Stomach (tissue), 8 donors: ENCODE measurements at regions not wholly inside any gene's neighbourhood (a gene's known extent, or its start where the extent isn't known, plus 50 kb on each side); places are given as distances from the start of the nearest gene placed in this dataset.

Source experiments
- DNase-seq, 2 donors: peaks; one replicate each; pipeline versions ENCODE4 v3.0.0 to v3.0.0-alpha.2; 2013 to 2019
- H3K27ac ChIP-seq, 5 donors: fragments of 200-600 bp in 4 of 5; sonication (generic) in 4 of 5; one replicate each; pipeline ENCODE4 v1.5.1; 2013 to 2019; ENCODE audit warnings: mild to moderate bottlenecking in 1 of 5, moderate library complexity in 1 of 5
- H3K27me3 ChIP-seq, 3 donors: fragments of 200-600 bp; sonication (generic); one replicate each; pipeline ENCODE4 v1.5.1; 2017 to 2019; ENCODE audit warnings: mixed run types in 1 of 3
- H3K36me3 ChIP-seq, 4 donors: fragments of 200-600 bp; sonication (generic); 1 replicate in 3 of 4; 2 replicates in 1 of 4; pipeline ENCODE4 v1.5.1; 2016 to 2019
- H3K4me1 ChIP-seq, 4 donors: fragments of 200-600 bp; sonication (generic); one replicate each; pipeline ENCODE4 v1.5.1; 2016 to 2019
- H3K4me3 ChIP-seq, 4 donors: fragments of 200-600 bp; sonication (generic) in 3 of 4; one replicate each; pipeline ENCODE4 v1.5.1; 2016 to 2019; ENCODE audit warnings: mild to moderate bottlenecking in 1 of 4
- H3K9me3 ChIP-seq, 4 donors: fragments of 200-600 bp; sonication (generic); one replicate each; pipeline ENCODE4 v1.5.1; 2016 to 2019
- CTCF ChIP-seq, 7 experiments: fragments of 450-650 bp in 4 of 7; fragments of 200-600 bp in 3 of 7; sonication (generic) in 3 of 7; IDR thresholded peaks; one replicate each; pipeline ENCODE4 v1.5.1; 2016 to 2019; ENCODE audit warnings: antibody characterized with exemption in 7 of 7, control low read depth in 2 of 7, mild to moderate bottlenecking in 1 of 7
- EP300 ChIP-seq: sonication (generic); formaldehyde crosslinking; IDR thresholded peaks from one replicate; pipeline ENCODE4 v1.6.1; 2017; ENCODE audit warnings: antibody characterized with exemption
- POLR2A ChIP-seq, 4 donors: fragments of 450-650 bp; IDR thresholded peaks; one replicate each; pipeline ENCODE4 v1.6.1; 2016; ENCODE audit warnings: antibody characterized with exemption in 4 of 4, control low read depth in 2 of 4, mild to moderate bottlenecking in 1 of 4, moderate library complexity in 1 of 4
- POLR2AphosphoS5 ChIP-seq, 3 donors: sonication (generic); formaldehyde crosslinking; IDR thresholded peaks; one replicate each; pipeline ENCODE4 v1.6.1; 2016; ENCODE audit warnings: antibody characterized with exemption in 3 of 3
- WGBS, 5 donors: extraction: QIAGEN DNeasy Blood & Tissue Kit in 3 of 5; methylation state at CpG; one replicate each; pipeline versions ENCODE4 v1.1.5 to v1.1.7; 2013 to 2018; 5-methylcytosine and 5-hydroxymethylcytosine counted together
- intact Hi-C: fragments of 100-400 bp; cut with DNase I; formaldehyde crosslinking; loops from one replicate; pipeline ENCODE4 v1.15.1; 2023; ENCODE audit warnings: low total_unique reads
- donor health status: healthy with polysubstance abuse.
- donor health status: Bipolar disorder and iron deficiency.
- donor health status: healthy.

GRCh38 chr1:96414598-96414997, 307.0 kb upstream of the PTBP2 start:
- Histone ChIP-seq H3K9me3 (no peaks in the 10 kb centered on the region), H3K36me3 (no peaks in the 10 kb centered on the region), H3K4me3 (no peak overlapping the region), H3K27ac (no peak overlapping the region), H3K4me1 (peaks cover 0 to 12% (median 3%) of the 10 kb centered on the region in 4 donors), H3K27me3 (no peaks in the 10 kb centered on the region)
- intact Hi-C loops: no loop called here
- DNase-seq: no peak
- TF ChIP-seq EP300 (no peak), CTCF (IDR thresholded peaks at IDR 0.05) (no peak), POLR2AphosphoS5 (IDR thresholded peaks at IDR 0.05) (no peak), POLR2A (IDR thresholded peaks at IDR 0.05) (no peak)
- WGBS, 5 donors: 69 to 81% (median 74%) methylated on average over 6 of the region's 6 CpGs

- no peaks in the 10 kb centered on the region for H3K36me3 ChIP-seq
- intact Hi-C loops: no loop called here
- DNase-seq: peak in 1 of 2 donors; percentile 40
- H3K9me3 ChIP-seq: no peaks in the 10 kb centered on the region
- no peak overlapping the region for H3K4me3 ChIP-seq
- peaks cover 0 to 12% (median 3%) of the 10 kb centered on the region in 4 donors for H3K4me1 ChIP-seq
- 52 to 79% (median 71%) methylated on average over 5 of the region's 5 CpGs for WGBS, 5 donors
- peak overlapping the region in 4 of 5 donors; percentile 3 to 64 (median 24) for H3K27ac ChIP-seq
- TF ChIP-seq POLR2AphosphoS5 (IDR thresholded peaks at IDR 0.05) (peak in 2 of 3 donors; percentile 22 to 81), POLR2A (IDR thresholded peaks at IDR 0.05) (no peak), CTCF (IDR thresholded peaks at IDR 0.05) (no peak), EP300 (no peak)
- no peaks in the 10 kb centered on the region for H3K27me3 ChIP-seq
Measured at GRCh38 chr1:96416111-96416595, 305.4 kb upstream of the PTBP2 start.

- DNase-seq: peak in 1 of 2 donors; percentile 8
- intact Hi-C loops: no loop called here
- WGBS, 5 donors: 35 to 61% (median 52%) methylated on average over 5 of the region's 5 CpGs
- TF ChIP-seq POLR2A (IDR thresholded peaks at IDR 0.05) (no peak), CTCF (IDR thresholded peaks at IDR 0.05) (no peak), POLR2AphosphoS5 (IDR thresholded peaks at IDR 0.05) (no peak), EP300 (no peak)
- Histone ChIP-seq H3K4me3 (no peak overlapping the region), H3K9me3 (no peaks in the 10 kb centered on the region), H3K4me1 (peaks cover 0 to 12% (median 3%) of the 10 kb centered on the region in 4 donors), H3K36me3 (no peaks in the 10 kb centered on the region), H3K27ac (peak overlapping the region in 3 of 5 donors; percentile 4 to 64 (median 44)), H3K27me3 (no peaks in the 10 kb centered on the region)
Measured at GRCh38 chr1:96416701-96417444, 304.7 kb upstream of the PTBP2 start.

GRCh38 chr1:96418969-96419368, 302.6 kb upstream of the PTBP2 start:
- DNase-seq: no peak
- intact Hi-C loops: no loop called here
- no peak for TF ChIP-seq POLR2A (IDR thresholded peaks at IDR 0.05)
- no peak for TF ChIP-seq POLR2AphosphoS5 (IDR thresholded peaks at IDR 0.05)
- no peak for TF ChIP-seq EP300
- TF ChIP-seq CTCF (IDR thresholded peaks at IDR 0.05): no peak
- Histone ChIP-seq H3K27ac (no peak overlapping the region), H3K9me3 (no peaks in the 10 kb centered on the region), H3K36me3 (no peaks in the 10 kb centered on the region), H3K27me3 (no peaks in the 10 kb centered on the region), H3K4me3 (no peak overlapping the region), H3K4me1 (peaks cover 0 to 12% (median 3%) of the 10 kb centered on the region in 4 donors)
- 53 to 63% (median 60%) methylated on average over 6 of the region's 6 CpGs for WGBS, 5 donors
